ENCODE measurements at regions not wholly inside any gene's neighbourhood (a gene's known extent, or its start where the extent isn't known, plus 50 kb on each side); places are given as distances from the start of the nearest gene placed in this dataset.

- TF ChIP-seq, protein P1, sequence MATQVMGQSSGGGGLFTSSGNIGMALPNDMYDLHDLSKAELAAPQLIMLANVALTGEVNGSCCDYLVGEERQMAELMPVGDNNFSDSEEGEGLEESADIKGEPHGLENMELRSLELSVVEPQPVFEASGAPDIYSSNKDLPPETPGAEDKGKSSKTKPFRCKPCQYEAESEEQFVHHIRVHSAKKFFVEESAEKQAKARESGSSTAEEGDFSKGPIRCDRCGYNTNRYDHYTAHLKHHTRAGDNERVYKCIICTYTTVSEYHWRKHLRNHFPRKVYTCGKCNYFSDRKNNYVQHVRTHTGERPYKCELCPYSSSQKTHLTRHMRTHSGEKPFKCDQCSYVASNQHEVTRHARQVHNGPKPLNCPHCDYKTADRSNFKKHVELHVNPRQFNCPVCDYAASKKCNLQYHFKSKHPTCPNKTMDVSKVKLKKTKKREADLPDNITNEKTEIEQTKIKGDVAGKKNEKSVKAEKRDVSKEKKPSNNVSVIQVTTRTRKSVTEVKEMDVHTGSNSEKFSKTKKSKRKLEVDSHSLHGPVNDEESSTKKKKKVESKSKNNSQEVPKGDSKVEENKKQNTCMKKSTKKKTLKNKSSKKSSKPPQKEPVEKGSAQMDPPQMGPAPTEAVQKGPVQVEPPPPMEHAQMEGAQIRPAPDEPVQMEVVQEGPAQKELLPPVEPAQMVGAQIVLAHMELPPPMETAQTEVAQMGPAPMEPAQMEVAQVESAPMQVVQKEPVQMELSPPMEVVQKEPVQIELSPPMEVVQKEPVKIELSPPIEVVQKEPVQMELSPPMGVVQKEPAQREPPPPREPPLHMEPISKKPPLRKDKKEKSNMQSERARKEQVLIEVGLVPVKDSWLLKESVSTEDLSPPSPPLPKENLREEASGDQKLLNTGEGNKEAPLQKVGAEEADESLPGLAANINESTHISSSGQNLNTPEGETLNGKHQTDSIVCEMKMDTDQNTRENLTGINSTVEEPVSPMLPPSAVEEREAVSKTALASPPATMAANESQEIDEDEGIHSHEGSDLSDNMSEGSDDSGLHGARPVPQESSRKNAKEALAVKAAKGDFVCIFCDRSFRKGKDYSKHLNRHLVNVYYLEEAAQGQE (IDR thresholded peaks at IDR 0.05; ENCODE audit: insufficient read depth in 1 of 2, low read depth in 2 of 2, low read length in 2 of 2), result no peak
- TF ChIP-seq POLR2AphosphoS5 (IDR thresholded peaks at IDR 0.05; ENCODE audit: low read depth, low read length), result no peak
- no peak for TF ChIP-seq SIN3A (IDR thresholded peaks at IDR 0.05; ENCODE audit: borderline replicate concordance, insufficient read depth, low read length)
- no peak for TF ChIP-seq TAF1 (IDR thresholded peaks at IDR 0.05; ENCODE audit: borderline replicate concordance, insufficient read depth, low read length)
- no peak for TF ChIP-seq FOXP2 (optimal IDR thresholded peaks at IDR 0.05; ENCODE audit: borderline replicate concordance, extremely low read depth, extremely low read length, insufficient read depth)
Observed at GRCh38 chr14:22233377-22233776, 355.6 kb downstream of the DAD1 start.

Measured in PFSK-1 (cell line).